Retinal pigment epithelial cell (primary cell): ENCODE measurements at regions not wholly inside any gene's neighbourhood (a gene's known extent, or its start where the extent isn't known, plus 50 kb on each side); places are given as distances from the start of the nearest gene placed in this dataset.
"Not testable (repeated sequence)": the region's sequence is repeated elsewhere in the genome, so short reads cannot be mapped to it uniquely, and the experiment has no call there.

Source experiments
- DNase-seq: peaks from one replicate; pipeline ENCODE4 v3.0.0-alpha.2; 2010; ENCODE audit warnings: low read depth
- H3K4me3 ChIP-seq: 2 replicates; pipeline ENCODE4 v1.5.1; 2011; ENCODE audit warnings: mild to moderate bottlenecking, low read length, control low read depth, moderate library complexity
- CTCF ChIP-seq: conservative IDR thresholded peaks from 2 replicates; pipeline ENCODE4 v1.5.1; 2011; ENCODE audit warnings: low read depth, low read length, control low read depth, inconsistent platforms

GRCh38 chr16:54746596-54746995 lies 184.1 kb upstream of the IRX5 start:
- TF ChIP-seq CTCF = no peak
- no peak for DNase-seq
- H3K4me3 ChIP-seq = no peak overlapping the region

- TF ChIP-seq CTCF = no peak
- H3K4me3 ChIP-seq = no peak overlapping the region
- DNase-seq = no peak
Measured at GRCh38 chr16:54744998-54745397, 185.7 kb upstream of the IRX5 start.

GRCh38 chr16:54742436-54742835 lies 188.2 kb upstream of the IRX5 start:
- DNase-seq = no peak
- no peak for TF ChIP-seq CTCF
- H3K4me3 ChIP-seq = no peak overlapping the region

- no peak for TF ChIP-seq CTCF
- H3K4me3 ChIP-seq = no peak overlapping the region
- no peak for DNase-seq
Measured at GRCh38 chr16:54739381-54739780, 191.3 kb upstream of the IRX5 start.

- no peak for DNase-seq
- H3K4me3 ChIP-seq = no peak overlapping the region
- no peak for TF ChIP-seq CTCF
Measured at GRCh38 chr16:54734156-54734555, 196.5 kb upstream of the IRX5 start.

- H3K4me3 ChIP-seq, DNase-seq: not testable (repeated sequence)
Measured at GRCh38 chr16:54727696-54728095, 203.0 kb upstream of the IRX5 start.

GRCh38 chr16:54724346-54724925 lies 206.2 kb upstream of the IRX5 start:
- no peak overlapping the region for H3K4me3 ChIP-seq
- DNase-seq = no peak
- no peak for TF ChIP-seq CTCF
